Osteocyte (in vitro differentiated cells): ENCODE measurements at regions not wholly inside any gene's neighbourhood (a gene's known extent, or its start where the extent isn't known, plus 50 kb on each side); places are given as distances from the start of the nearest gene placed in this dataset.

Source experiments
- DNase-seq: peaks from one replicate; pipeline ENCODE4 v3.0.0; 2021; ENCODE audit warnings: mixed read lengths; ENCODE audit not compliant: unreplicated experiment; ENCODE audit errors: extremely low spot score
- H3K27ac Mint-ChIP-seq: one replicate; pipeline ENCODE4 v1.8.0; 2021; ENCODE audit warnings: mild to moderate bottlenecking, mixed read lengths; ENCODE audit not compliant: unreplicated experiment
- H3K27me3 Mint-ChIP-seq: one replicate; pipeline ENCODE4 v1.8.0; 2021; ENCODE audit warnings: mixed read lengths; ENCODE audit not compliant: unreplicated experiment
- H3K36me3 Mint-ChIP-seq: one replicate; pipeline ENCODE4 v1.8.0; 2021; ENCODE audit warnings: mixed read lengths; ENCODE audit not compliant: unreplicated experiment
- H3K4me1 Mint-ChIP-seq: one replicate; pipeline ENCODE4 v1.8.0; 2021; ENCODE audit warnings: mixed read lengths; ENCODE audit not compliant: unreplicated experiment
- H3K4me3 Mint-ChIP-seq: one replicate; pipeline ENCODE4 v1.8.0; 2021; ENCODE audit warnings: mild to moderate bottlenecking, moderate library complexity, mixed read lengths; ENCODE audit not compliant: unreplicated experiment
- H3K9me3 Mint-ChIP-seq: one replicate; pipeline ENCODE4 v1.8.0; 2021; ENCODE audit warnings: mixed read lengths; ENCODE audit not compliant: unreplicated experiment
- TF ChIP-seq, protein P1 (sequence below): fragments of 200-600 bp; sonication (generic); IDR thresholded peaks from 2 replicates; pipeline ENCODE4 v1.5.0; 2021; ENCODE audit warnings: antibody characterized with exemption, mild to moderate bottlenecking, moderate library complexity

DNA sequence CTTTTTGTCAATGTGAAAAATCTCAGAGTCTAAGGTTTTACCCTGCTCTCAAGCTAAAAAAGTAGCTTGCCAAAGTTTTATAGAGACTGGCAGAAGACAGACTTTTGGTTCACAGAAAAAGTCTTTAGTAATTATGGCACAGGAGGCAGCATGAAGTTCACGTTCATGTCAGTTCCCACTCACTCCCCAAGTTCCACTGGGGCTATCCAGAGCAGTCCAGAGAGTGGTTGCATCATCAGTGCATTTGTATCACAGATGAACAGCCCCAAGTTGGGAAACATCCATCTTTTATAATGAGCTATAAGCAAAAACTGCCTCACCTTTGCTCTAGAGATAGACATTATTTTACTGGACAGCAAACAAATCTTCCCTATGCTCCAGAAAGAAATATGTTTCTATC is 454.1 kb upstream of the AGTR1 start:
- Mint-ChIP-seq H3K4me1 (peaks cover 7% of the 10 kb centered on the region), H3K4me3 (no peak overlapping the region), H3K9me3 (no peaks in the 10 kb centered on the region), H3K27ac (no peak overlapping the region), H3K27me3 (no peaks in the 10 kb centered on the region), H3K36me3 (no peaks in the 10 kb centered on the region)
- DNase-seq, result no peak
- TF ChIP-seq, protein P1, sequence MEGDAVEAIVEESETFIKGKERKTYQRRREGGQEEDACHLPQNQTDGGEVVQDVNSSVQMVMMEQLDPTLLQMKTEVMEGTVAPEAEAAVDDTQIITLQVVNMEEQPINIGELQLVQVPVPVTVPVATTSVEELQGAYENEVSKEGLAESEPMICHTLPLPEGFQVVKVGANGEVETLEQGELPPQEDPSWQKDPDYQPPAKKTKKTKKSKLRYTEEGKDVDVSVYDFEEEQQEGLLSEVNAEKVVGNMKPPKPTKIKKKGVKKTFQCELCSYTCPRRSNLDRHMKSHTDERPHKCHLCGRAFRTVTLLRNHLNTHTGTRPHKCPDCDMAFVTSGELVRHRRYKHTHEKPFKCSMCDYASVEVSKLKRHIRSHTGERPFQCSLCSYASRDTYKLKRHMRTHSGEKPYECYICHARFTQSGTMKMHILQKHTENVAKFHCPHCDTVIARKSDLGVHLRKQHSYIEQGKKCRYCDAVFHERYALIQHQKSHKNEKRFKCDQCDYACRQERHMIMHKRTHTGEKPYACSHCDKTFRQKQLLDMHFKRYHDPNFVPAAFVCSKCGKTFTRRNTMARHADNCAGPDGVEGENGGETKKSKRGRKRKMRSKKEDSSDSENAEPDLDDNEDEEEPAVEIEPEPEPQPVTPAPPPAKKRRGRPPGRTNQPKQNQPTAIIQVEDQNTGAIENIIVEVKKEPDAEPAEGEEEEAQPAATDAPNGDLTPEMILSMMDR, result no peak

DNA sequence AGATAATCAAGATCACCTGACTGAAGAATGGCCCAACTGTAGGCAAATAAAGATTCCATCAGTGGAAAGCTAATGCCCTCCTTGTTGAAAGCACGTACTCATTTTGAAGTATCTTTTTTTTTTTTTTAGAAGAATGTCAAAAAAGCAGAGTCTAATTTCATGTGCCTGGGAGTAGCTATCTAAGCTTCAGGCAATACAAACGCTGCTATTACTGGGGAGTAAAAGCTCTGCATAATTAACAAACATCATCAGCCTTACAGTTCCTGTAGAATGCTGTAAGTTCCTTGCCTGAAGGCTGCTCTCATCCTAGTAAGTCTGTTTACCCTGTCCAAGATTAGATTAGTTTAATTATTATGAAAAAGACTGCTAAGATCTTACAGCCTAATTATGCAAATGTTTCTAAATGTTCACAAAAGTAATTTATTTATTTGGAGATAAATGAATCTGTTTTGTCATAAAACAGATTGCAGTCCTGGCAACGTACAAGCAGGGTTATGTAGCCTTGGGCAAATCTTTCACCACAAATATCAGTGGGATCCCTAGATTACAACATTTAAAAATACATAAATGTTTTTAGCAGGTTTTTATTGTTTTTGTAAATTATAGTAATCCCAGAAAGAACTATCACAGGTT is 451.3 kb upstream of the AGTR1 start:
- H3K36me3 Mint-ChIP-seq, result no peaks in the 10 kb centered on the region
- peaks cover 4% of the 10 kb centered on the region for H3K4me1 Mint-ChIP-seq
- no peaks in the 10 kb centered on the region for H3K9me3 Mint-ChIP-seq
- H3K4me3 Mint-ChIP-seq, result no peak overlapping the region
- DNase-seq, result no peak
- TF ChIP-seq, protein P1, result no peak
- H3K27ac Mint-ChIP-seq, result no peak overlapping the region
- H3K27me3 Mint-ChIP-seq, result no peaks in the 10 kb centered on the region

DNA sequence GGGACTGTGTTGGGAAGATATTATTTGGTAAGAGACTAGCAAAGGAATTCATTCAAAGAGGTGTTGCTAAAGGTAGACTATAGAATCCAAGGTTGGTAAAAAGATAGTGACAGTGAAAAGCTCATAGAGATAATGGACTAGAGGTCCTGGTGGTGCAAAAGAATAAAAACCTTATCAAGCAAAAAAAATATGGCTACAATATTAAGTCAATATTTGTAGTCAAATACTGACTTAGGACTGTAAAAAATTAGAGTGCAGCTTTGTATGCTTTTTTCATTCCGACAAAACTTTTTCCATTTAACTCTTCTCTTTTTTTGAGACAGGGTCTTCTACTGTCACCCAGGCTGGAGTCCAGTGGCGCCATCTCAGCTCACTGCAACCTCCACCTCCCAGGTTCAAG is 444.0 kb upstream of the AGTR1 start:
- Mint-ChIP-seq H3K27ac (no peak overlapping the region), H3K4me1 (peaks cover 4% of the 10 kb centered on the region), H3K36me3 (no peaks in the 10 kb centered on the region), H3K9me3 (peaks cover 6% of the 10 kb centered on the region), H3K4me3 (no peak overlapping the region), H3K27me3 (no peaks in the 10 kb centered on the region)
- DNase-seq, result no peak
- TF ChIP-seq, protein P1, result no peak

DNA sequence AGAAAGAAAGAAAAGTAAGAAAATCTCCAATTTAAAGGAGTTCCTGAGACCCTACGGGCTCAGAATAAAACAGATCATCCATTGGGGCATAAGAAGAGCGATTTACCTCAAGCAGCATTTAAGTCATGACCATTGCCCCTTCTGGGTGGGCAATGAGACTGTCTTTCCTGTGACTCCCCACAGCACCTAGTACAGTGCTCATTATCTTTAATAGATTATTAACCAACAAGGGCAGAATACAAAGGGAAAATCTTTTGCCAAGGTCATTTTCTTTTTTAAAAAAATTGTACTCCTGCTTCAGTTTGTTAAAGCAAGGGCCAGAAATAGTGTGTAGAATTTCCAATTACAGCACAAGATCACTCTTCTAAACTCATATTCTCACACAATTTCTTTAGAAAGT is 443.3 kb upstream of the AGTR1 start:
- Mint-ChIP-seq H3K27ac (no peak overlapping the region), H3K9me3 (peaks cover 8% of the 10 kb centered on the region), H3K4me1 (peaks cover 4% of the 10 kb centered on the region), H3K4me3 (no peak overlapping the region), H3K36me3 (no peaks in the 10 kb centered on the region), H3K27me3 (no peaks in the 10 kb centered on the region)
- DNase-seq, result no peak
- TF ChIP-seq, protein P1, result no peak

DNA sequence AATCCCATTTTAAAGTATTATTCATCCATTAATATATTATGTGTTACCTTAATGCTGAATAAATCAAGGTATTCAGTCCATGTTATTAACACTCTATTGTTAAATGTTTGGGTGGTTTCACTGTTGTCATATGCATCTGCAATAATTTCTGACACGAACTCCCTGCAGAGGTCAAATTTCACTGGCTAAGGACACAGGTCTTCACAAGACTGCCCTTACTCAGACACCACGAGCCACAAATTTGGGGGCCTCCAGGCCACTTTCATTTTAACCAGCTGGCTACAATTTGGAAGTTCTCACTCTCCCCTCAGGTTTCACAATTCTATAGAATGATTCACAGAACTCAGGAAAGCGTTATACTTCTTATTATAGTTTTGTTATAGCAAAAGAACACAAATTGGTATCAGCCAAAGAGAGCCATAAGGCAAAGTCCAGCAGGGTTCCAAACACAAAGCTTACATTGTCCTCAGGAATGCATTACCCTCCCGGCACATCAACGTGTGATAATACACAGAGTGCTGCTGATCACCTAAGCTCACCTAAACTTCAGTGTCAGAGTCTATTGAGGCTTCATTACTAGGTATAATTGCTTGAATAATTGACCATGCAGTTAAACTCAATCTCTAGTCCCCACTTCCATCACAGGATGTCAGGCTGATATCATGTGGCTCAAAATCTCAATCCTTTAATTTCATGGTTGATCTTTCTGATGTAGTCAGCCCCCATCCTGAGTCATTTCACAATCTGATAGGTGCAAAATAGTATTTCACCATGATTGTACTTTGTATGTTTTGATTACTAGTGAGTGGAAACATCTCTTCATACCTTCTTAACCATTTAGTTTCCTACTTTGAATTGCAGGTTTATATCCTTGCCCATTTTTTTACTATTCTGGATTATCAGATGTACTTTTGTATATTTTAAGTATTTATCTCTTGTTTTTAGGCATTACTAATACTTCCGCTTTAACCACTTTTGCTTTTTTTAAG is 441.4 kb upstream of the AGTR1 start:
- Mint-ChIP-seq H3K4me3 (no peak overlapping the region), H3K27me3 (no peaks in the 10 kb centered on the region), H3K36me3 (no peaks in the 10 kb centered on the region), H3K4me1 (peaks cover 4% of the 10 kb centered on the region), H3K27ac (no peak overlapping the region), H3K9me3 (peaks cover 8% of the 10 kb centered on the region)
- no peak for DNase-seq
- TF ChIP-seq, protein P1, result no peak
